ENCODE measurements at regions not wholly inside any gene's neighbourhood (a gene's known extent, or its start where the extent isn't known, plus 50 kb on each side); places are given as distances from the start of the nearest gene placed in this dataset.

- DNase-seq = no peak
Observed at GRCh38 chr7:15891151-15891881, 204.8 kb upstream of the MEOX2 start.

GRCh38 chr7:15889507-15889906, 203.0 kb upstream of the MEOX2 start:
- DNase-seq = no peak

- DNase-seq = no peak
Observed at GRCh38 chr7:15888090-15888489, 201.6 kb upstream of the MEOX2 start.

GRCh38 chr7:15886626-15887025, 200.1 kb upstream of the MEOX2 start:
- no peak for DNase-seq

GRCh38 chr7:15885678-15886077, 199.2 kb upstream of the MEOX2 start:
- no peak for DNase-seq

GRCh38 chr7:15874774-15875173, 188.3 kb upstream of the MEOX2 start:
- no peak for DNase-seq

- DNase-seq = no peak
Observed at GRCh38 chr7:15870347-15870746, 183.9 kb upstream of the MEOX2 start.

GRCh38 chr7:15867441-15867840, 181.0 kb upstream of the MEOX2 start:
- DNase-seq = no peak

GRCh38 chr7:15866753-15867152, 180.3 kb upstream of the MEOX2 start:
- DNase-seq = no peak

GRCh38 chr7:15864626-15864991, 178.1 kb upstream of the MEOX2 start:
- no peak for DNase-seq

- DNase-seq = no peak
Observed at GRCh38 chr7:15863951-15864625, 177.6 kb upstream of the MEOX2 start.

GRCh38 chr7:15862781-15863165, 176.3 kb upstream of the MEOX2 start:
- no peak for DNase-seq

- no peak for DNase-seq
Observed at GRCh38 chr7:15862016-15862780, 175.7 kb upstream of the MEOX2 start.

GRCh38 chr7:15860264-15860949, 173.9 kb upstream of the MEOX2 start:
- no peak for DNase-seq

GRCh38 chr7:15857026-15857425, 170.5 kb upstream of the MEOX2 start:
- DNase-seq = no peak

GRCh38 chr7:15856311-15856710, 169.8 kb upstream of the MEOX2 start:
- DNase-seq = no peak

GRCh38 chr7:15855525-15856109, 169.1 kb upstream of the MEOX2 start:
- DNase-seq = no peak

GRCh38 chr7:15854841-15855524, 168.5 kb upstream of the MEOX2 start:
- DNase-seq = no peak

GRCh38 chr7:15853832-15854470, 167.5 kb upstream of the MEOX2 start:
- DNase-seq = no peak

GRCh38 chr7:15851201-15851600, 164.7 kb upstream of the MEOX2 start:
- DNase-seq = no peak

GRCh38 chr7:15848901-15849300, 162.4 kb upstream of the MEOX2 start:
- no peak for DNase-seq

- no peak for DNase-seq
Observed at GRCh38 chr7:15848362-15848761, 161.9 kb upstream of the MEOX2 start.

All from GDM1 (cell line).